IMR-90 (cell line): ENCODE measurements at regions not wholly inside any gene's neighbourhood (a gene's known extent, or its start where the extent isn't known, plus 50 kb on each side); places are given as distances from the start of the nearest gene placed in this dataset.

Experiments used
- ATAC-seq: fragments of 200-7000 bp; cut with Tn5 transposase; 2 replicates; pipeline ENCODE4 v1.9.1; 2020; ENCODE audit warnings: low read depth, mild to moderate bottlenecking, moderate library complexity
- BruUV-seq: library from RNA; stranded (reverse); fragments of 400-500 nt; replicated peaks from 2 replicates; lab custom pipeline; 2021; lab: Mats Ljungman, UMichigan
- CTCF ChIA-PET: fragments of 300-600 bp; formaldehyde crosslinking; extraction: SDS; loops from one replicate; lab custom pipeline; 2021; ENCODE audit warnings: antibody characterized with exemption; lab: Yijun Ruan, JAX
- POLR2A ChIA-PET: fragments of 300-600 bp; sonication (Branson Sonifier 250); formaldehyde crosslinking; loops from one replicate; lab custom pipeline; 2022; ENCODE audit warnings: antibody characterized with exemption; ENCODE audit not compliant: unreplicated experiment; lab: Charles Lee
- DNase-seq: peaks from one replicate; pipeline ENCODE4 v3.0.0; 2013
- H2AFZ ChIP-seq: replicated peaks from 2 replicates; pipeline ENCODE3; 2013; ENCODE audit warnings: low read length, mild to moderate bottlenecking; ENCODE audit not compliant: poor library complexity
- H2AK5ac ChIP-seq: 2 replicates; pipeline ENCODE4 v1.6.1; 2013; ENCODE audit warnings: low read depth, low read length, inconsistent platforms
- H2AK9ac ChIP-seq: replicated peaks from 2 replicates; pipeline ENCODE3; 2013; ENCODE audit warnings: mild to moderate bottlenecking, low read depth, low read length, moderate library complexity; ENCODE audit not compliant: poor library complexity
- H2BK120ac ChIP-seq: 2 replicates; pipeline ENCODE4 v1.6.1; 2013; ENCODE audit warnings: low read depth, low read length, inconsistent platforms
- H2BK15ac ChIP-seq: 3 replicates; pipeline ENCODE4 v1.6.1; 2013; ENCODE audit warnings: low read depth, low read length, inconsistent platforms
- H2BK20ac ChIP-seq: 2 replicates; pipeline ENCODE4 v1.6.1; 2013; ENCODE audit warnings: low read depth, mild to moderate bottlenecking, inconsistent platforms, low read length, moderate library complexity
- H2BK5ac ChIP-seq: 2 replicates; pipeline ENCODE4 v1.6.1; 2013; ENCODE audit warnings: mild to moderate bottlenecking, low read depth, low read length, inconsistent platforms; ENCODE audit not compliant: poor library complexity, severe bottlenecking
- H3K14ac ChIP-seq: replicated peaks from 2 replicates; pipeline ENCODE4 v1.6.1; 2013; ENCODE audit warnings: low read depth, low read length, inconsistent platforms
- H3K18ac ChIP-seq: 2 replicates; pipeline ENCODE4 v1.6.1; 2013; ENCODE audit warnings: low read depth, low read length, control low read depth
- H3K23ac ChIP-seq: 2 replicates; pipeline ENCODE4 v1.6.1; 2013; ENCODE audit warnings: low read depth, low read length, inconsistent platforms
- H3K27ac ChIP-seq: 2 replicates; pipeline ENCODE4 v1.5.1; 2013; ENCODE audit warnings: mild to moderate bottlenecking, control low read depth, low read length; ENCODE audit not compliant: insufficient read depth
- H3K27me3 ChIP-seq: 2 replicates; pipeline ENCODE4 v1.6.1; 2013; ENCODE audit warnings: low read length; ENCODE audit not compliant: control insufficient read depth, insufficient read depth
- H3K36me3 ChIP-seq: 2 replicates; pipeline ENCODE4 v1.6.1; 2013; ENCODE audit warnings: low read length, mixed read lengths; ENCODE audit not compliant: control insufficient read depth, insufficient read depth
- H3K4ac ChIP-seq: 2 replicates; pipeline ENCODE4 v1.6.1; 2013; ENCODE audit warnings: low read depth, low read length, inconsistent platforms
- H3K4me1 ChIP-seq: 2 replicates; pipeline ENCODE4 v1.6.1; 2013; ENCODE audit warnings: low read length, mixed read lengths; ENCODE audit not compliant: control insufficient read depth, insufficient read depth
- H3K4me2 ChIP-seq: 2 replicates; pipeline ENCODE4 v1.6.1; 2013; ENCODE audit warnings: low read depth, mild to moderate bottlenecking, control low read depth, low read length, moderate library complexity
- H3K4me3 ChIP-seq: 2 replicates; pipeline ENCODE4 v1.5.1; 2013; ENCODE audit warnings: low read depth, mild to moderate bottlenecking, control low read depth, low read length, moderate library complexity; ENCODE audit not compliant: insufficient read depth
- H3K56ac ChIP-seq: 2 replicates; pipeline ENCODE4 v1.6.1; 2013; ENCODE audit warnings: low read length, inconsistent platforms; ENCODE audit not compliant: insufficient read depth; ENCODE audit errors: extremely low read depth
- H3K79me1 ChIP-seq, 2 experiments: 2 replicates each; pipeline ENCODE4 v1.6.1; 2013; ENCODE audit warnings: low read length in 2 of 2, inconsistent platforms in 1 of 2, low read depth in 1 of 2
- H3K9ac ChIP-seq: 2 replicates; pipeline ENCODE4 v1.6.1; 2013; ENCODE audit warnings: low read depth, low read length, control low read depth
- H3K9me1 ChIP-seq: 2 replicates; pipeline ENCODE4 v1.6.1; 2013; ENCODE audit warnings: low read length, inconsistent platforms; ENCODE audit not compliant: insufficient read depth
- H3K9me3 ChIP-seq: 2 replicates; pipeline ENCODE4 v1.6.1; 2013; ENCODE audit warnings: low read length; ENCODE audit not compliant: control insufficient read depth, insufficient read depth
- H4K20me1 ChIP-seq: 2 replicates; pipeline ENCODE4 v1.6.1; 2013; ENCODE audit warnings: low read length, inconsistent platforms; ENCODE audit not compliant: insufficient read depth
- H4K5ac ChIP-seq: 2 replicates; pipeline ENCODE4 v1.6.1; 2013; ENCODE audit warnings: mild to moderate bottlenecking, low read depth, low read length, control low read depth
- H4K8ac ChIP-seq, 2 experiments: 2 replicates each; pipeline ENCODE4 v1.6.1; 2013; ENCODE audit warnings: low read depth in 2 of 2, low read length in 2 of 2, control low read depth in 1 of 2, inconsistent platforms in 1 of 2
- H4K91ac ChIP-seq: 2 replicates; pipeline ENCODE4 v1.6.1; 2013; ENCODE audit warnings: low read depth, low read length, inconsistent platforms; ENCODE audit not compliant: insufficient read depth
- BHLHE40 ChIP-seq: fragments of 150-350 bp; IDR thresholded peaks from 2 replicates; pipeline ENCODE4 v1.6.1; 2016; ENCODE audit warnings: mild to moderate bottlenecking, low read depth, low read length
- CEBPB ChIP-seq: IDR thresholded peaks from 2 replicates; pipeline ENCODE4 v1.6.1; 2012; ENCODE audit warnings: low read depth, low read length, improper control_type of control experiment
- CHD1 ChIP-seq: IDR thresholded peaks from 2 replicates; pipeline ENCODE4 v1.6.1; 2012; ENCODE audit warnings: low read depth, low read length, improper control_type of control experiment
- FOS ChIP-seq: fragments of 150-350 bp; IDR thresholded peaks from 2 replicates; pipeline ENCODE4 v1.6.1; 2016; ENCODE audit warnings: low read depth, low read length
- MAFK ChIP-seq: IDR thresholded peaks from 2 replicates; pipeline ENCODE4 v1.6.1; 2012; ENCODE audit warnings: low read depth, low read length, improper control_type of control experiment
- MAZ ChIP-seq: IDR thresholded peaks from 2 replicates; pipeline ENCODE4 v1.6.1; 2012; ENCODE audit warnings: low read depth, mild to moderate bottlenecking, low read length, improper control_type of control experiment, moderate library complexity, borderline replicate concordance
- MXI1 ChIP-seq: IDR thresholded peaks from 2 replicates; pipeline ENCODE4 v1.6.1; 2012; ENCODE audit warnings: low read depth, mild to moderate bottlenecking, low read length, moderate library complexity, borderline replicate concordance
- NFE2L2 ChIP-seq: fragments of 150-350 bp; IDR thresholded peaks from 2 replicates; pipeline ENCODE4 v1.6.1; 2016; ENCODE audit warnings: low read depth, mild to moderate bottlenecking, low read length
- POLR2A ChIP-seq: IDR thresholded peaks from 2 replicates; pipeline ENCODE4 v1.6.1; 2012; ENCODE audit warnings: mild to moderate bottlenecking, low read depth, low read length
- RAD21 ChIP-seq: IDR thresholded peaks from 2 replicates; pipeline ENCODE4 v1.6.1; 2012; ENCODE audit warnings: low read length, improper control_type of control experiment
- RCOR1 ChIP-seq: IDR thresholded peaks from 2 replicates; pipeline ENCODE4 v1.6.1; 2012; ENCODE audit warnings: mild to moderate bottlenecking, low read length, improper control_type of control experiment; ENCODE audit not compliant: insufficient replicate concordance
- RFX5 ChIP-seq: IDR thresholded peaks from 2 replicates; pipeline ENCODE4 v1.8.0; 2012; ENCODE audit warnings: low read depth, mild to moderate bottlenecking, low read length, moderate library complexity
- SMC3 ChIP-seq: fragments of 150-350 bp; IDR thresholded peaks from 2 replicates; pipeline ENCODE4 v1.6.1; 2016; ENCODE audit warnings: low read depth, mild to moderate bottlenecking, antibody characterized with exemption, low read length, moderate library complexity
- WGBS, 2 experiments: methylation state at CpG; one replicate each; pipeline versions ENCODE4 v1.1.5 to v1.1.7; 2013; ENCODE audit warnings: missing lambda C conversion rate in 2 of 2; ENCODE audit not compliant: insufficient read length in 1 of 2; ENCODE audit errors: extremely low coverage in 2 of 2; 5-methylcytosine and 5-hydroxymethylcytosine counted together
- dilution Hi-C: fragments of 300-500 bp; cut with HindIII; formaldehyde crosslinking; loops from one replicate; pipeline ENCODE4 v1.14.3; 2018; ENCODE audit warnings: low sequenced_read_pairs; ENCODE audit not compliant: unreplicated experiment
- in situ Hi-C: fragments of 300-500 bp; cut with MboI; formaldehyde crosslinking; loops from 3 replicates; pipeline ENCODE4 v1.14.3; 2019; ENCODE audit warnings: low sequenced_read_pairs, inconsistent platforms, mixed read lengths
- intact Hi-C: fragments of 100-400 bp; cut with micrococcal nuclease; formaldehyde crosslinking; loops from 2 replicates; pipeline ENCODE4 v1.10.0; 2022
- TF ChIP-seq, protein P1 (sequence below): fragments of 150-350 bp; IDR thresholded peaks from 2 replicates; pipeline ENCODE4 v1.6.1; 2017; ENCODE audit warnings: mild to moderate bottlenecking, antibody characterized with exemption, low read length, low read depth
- TF ChIP-seq, protein P2 (sequence below): conservative IDR thresholded peaks from 2 replicates; pipeline ENCODE4 v1.5.1; 2012; ENCODE audit warnings: mild to moderate bottlenecking, low read depth, low read length, improper control_type of control experiment
- TF ChIP-seq, protein P3 (sequence below): fragments of 150-350 bp; IDR thresholded peaks from 2 replicates; pipeline ENCODE4 v1.6.1; 2016; ENCODE audit warnings: low read depth, mild to moderate bottlenecking, low read length, moderate library complexity, borderline replicate concordance

DNA sequence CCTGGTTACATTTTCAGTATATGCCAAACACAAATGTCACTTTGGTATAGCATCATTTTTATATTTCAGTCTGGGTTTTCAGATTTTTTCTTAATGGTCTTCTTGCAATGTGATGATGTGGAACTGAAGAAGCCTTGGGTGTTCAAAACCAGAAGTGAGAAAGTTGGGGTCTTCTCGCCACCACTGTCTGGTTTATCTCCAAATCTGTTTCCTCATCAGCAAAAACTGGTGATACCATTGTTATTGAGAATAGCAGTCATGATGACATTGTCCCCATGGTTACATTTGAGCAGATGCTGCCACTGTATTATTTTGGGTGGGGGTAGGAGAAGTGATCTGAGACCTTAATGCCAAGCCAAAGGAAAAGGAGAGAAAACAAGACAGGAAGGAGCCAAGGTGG is 85.9 kb upstream of the MAP3K1 start:
- intact Hi-C loops, result no loop called here
- no peak for ATAC-seq

More for the DNA sequence above, 85.9 kb upstream of the MAP3K1 start:
- Histone ChIP-seq H2AK9ac (no peak overlapping the region), H4K91ac (no peak overlapping the region), H4K5ac (no peak overlapping the region), H2BK5ac (no peak overlapping the region), H2AFZ (no peak overlapping the region), H3K9ac (no peak overlapping the region), H3K4ac (no peak overlapping the region), H2BK120ac (no peak overlapping the region), H4K8ac (no peak overlapping the region), H3K18ac (no peak overlapping the region), H3K27ac (no peak overlapping the region), H3K56ac (no peak overlapping the region), H3K79me1 (no peaks in the 10 kb centered on the region), H3K9me1 (no peaks in the 10 kb centered on the region; the same call in 1 of the 2 replicates), H3K36me3 (no peaks in the 10 kb centered on the region), H3K4me1 (no peaks in the 10 kb centered on the region), H3K27me3 (0 out of 2 replicates have a peak, but pooled peaks cover 2% of the 10 kb centered on the region), H2AK5ac (no peak overlapping the region), H3K23ac (no peak overlapping the region), H2BK15ac (no peak overlapping the region), H2BK20ac (no peak overlapping the region), H3K4me3 (no peak overlapping the region), H3K14ac (no peak overlapping the region), H4K20me1 (no peaks in the 10 kb centered on the region), H3K9me3 (no peaks in the 10 kb centered on the region), H3K4me2 (no peak overlapping the region)
- TF ChIP-seq MAFK (no peak), RAD21 (no peak), FOS (no peak), RFX5 (no peak), MAZ (no peak), POLR2A (no peak), CHD1 (no peak), SMC3 (no peak), MXI1 (no peak), CEBPB (no peak), RCOR1 (no peak), NFE2L2 (no peak), BHLHE40 (no peak)
- TF ChIP-seq, protein P1, sequence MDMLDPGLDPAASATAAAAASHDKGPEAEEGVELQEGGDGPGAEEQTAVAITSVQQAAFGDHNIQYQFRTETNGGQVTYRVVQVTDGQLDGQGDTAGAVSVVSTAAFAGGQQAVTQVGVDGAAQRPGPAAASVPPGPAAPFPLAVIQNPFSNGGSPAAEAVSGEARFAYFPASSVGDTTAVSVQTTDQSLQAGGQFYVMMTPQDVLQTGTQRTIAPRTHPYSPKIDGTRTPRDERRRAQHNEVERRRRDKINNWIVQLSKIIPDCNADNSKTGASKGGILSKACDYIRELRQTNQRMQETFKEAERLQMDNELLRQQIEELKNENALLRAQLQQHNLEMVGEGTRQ, result no peak
- TF ChIP-seq, protein P2, sequence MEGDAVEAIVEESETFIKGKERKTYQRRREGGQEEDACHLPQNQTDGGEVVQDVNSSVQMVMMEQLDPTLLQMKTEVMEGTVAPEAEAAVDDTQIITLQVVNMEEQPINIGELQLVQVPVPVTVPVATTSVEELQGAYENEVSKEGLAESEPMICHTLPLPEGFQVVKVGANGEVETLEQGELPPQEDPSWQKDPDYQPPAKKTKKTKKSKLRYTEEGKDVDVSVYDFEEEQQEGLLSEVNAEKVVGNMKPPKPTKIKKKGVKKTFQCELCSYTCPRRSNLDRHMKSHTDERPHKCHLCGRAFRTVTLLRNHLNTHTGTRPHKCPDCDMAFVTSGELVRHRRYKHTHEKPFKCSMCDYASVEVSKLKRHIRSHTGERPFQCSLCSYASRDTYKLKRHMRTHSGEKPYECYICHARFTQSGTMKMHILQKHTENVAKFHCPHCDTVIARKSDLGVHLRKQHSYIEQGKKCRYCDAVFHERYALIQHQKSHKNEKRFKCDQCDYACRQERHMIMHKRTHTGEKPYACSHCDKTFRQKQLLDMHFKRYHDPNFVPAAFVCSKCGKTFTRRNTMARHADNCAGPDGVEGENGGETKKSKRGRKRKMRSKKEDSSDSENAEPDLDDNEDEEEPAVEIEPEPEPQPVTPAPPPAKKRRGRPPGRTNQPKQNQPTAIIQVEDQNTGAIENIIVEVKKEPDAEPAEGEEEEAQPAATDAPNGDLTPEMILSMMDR, result no peak
- TF ChIP-seq, protein P3, sequence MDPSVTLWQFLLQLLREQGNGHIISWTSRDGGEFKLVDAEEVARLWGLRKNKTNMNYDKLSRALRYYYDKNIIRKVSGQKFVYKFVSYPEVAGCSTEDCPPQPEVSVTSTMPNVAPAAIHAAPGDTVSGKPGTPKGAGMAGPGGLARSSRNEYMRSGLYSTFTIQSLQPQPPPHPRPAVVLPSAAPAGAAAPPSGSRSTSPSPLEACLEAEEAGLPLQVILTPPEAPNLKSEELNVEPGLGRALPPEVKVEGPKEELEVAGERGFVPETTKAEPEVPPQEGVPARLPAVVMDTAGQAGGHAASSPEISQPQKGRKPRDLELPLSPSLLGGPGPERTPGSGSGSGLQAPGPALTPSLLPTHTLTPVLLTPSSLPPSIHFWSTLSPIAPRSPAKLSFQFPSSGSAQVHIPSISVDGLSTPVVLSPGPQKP, result no peak
- ChIA-PET CTCF (no interaction called here), POLR2A (no interaction called here)
- DNase-seq, result no peak
- in situ Hi-C loops, result no loop called here
- no TSS peak for BruUV-seq
- no CpG with 5 or more reads among the region's 1 CpG for WGBS, 2 experiments
- dilution Hi-C loops, result no loop called here
